HEK293T (cell line): ENCODE measurements at regions not wholly inside any gene's neighbourhood (a gene's known extent, or its start where the extent isn't known, plus 50 kb on each side); places are given as distances from the start of the nearest gene placed in this dataset.

Experiments used
- CTCF ChIA-PET: fragments of 350-600 bp; formaldehyde crosslinking; extraction: SDS; loops from one replicate; lab custom pipeline; 2021; ENCODE audit warnings: antibody characterized with exemption, inconsistent platforms; lab: Yijun Ruan, JAX
- POLR2A ChIA-PET: fragments of 350-600 bp; formaldehyde crosslinking; extraction: SDS; loops from one replicate; lab custom pipeline; 2020; ENCODE audit warnings: antibody characterized with exemption, inconsistent platforms; lab: Yijun Ruan, JAX
- DNase-seq: peaks from one replicate; pipeline ENCODE4 v3.0.0; 2012; ENCODE audit warnings: mixed read lengths; ENCODE audit errors: extremely low spot score
- ARNT ChIP-seq: fragments of 450-650 bp; IDR thresholded peaks from 2 replicates; pipeline ENCODE4 v1.6.1; 2017; ENCODE audit warnings: mild to moderate bottlenecking
- BHLHE40 ChIP-seq: fragments of 450-650 bp; IDR thresholded peaks from 2 replicates; pipeline ENCODE4 v1.6.1; 2016; ENCODE audit warnings: mild to moderate bottlenecking, moderate library complexity, borderline replicate concordance
- CTBP1 ChIP-seq: fragments of 450-650 bp; IDR thresholded peaks from 2 replicates; pipeline ENCODE4 v1.6.1; 2016; ENCODE audit warnings: borderline replicate concordance
- ELF4 ChIP-seq: fragments of 450-650 bp; IDR thresholded peaks from 2 replicates; pipeline ENCODE4 v1.6.1; 2017; ENCODE audit warnings: antibody characterized with exemption
- FOXA1 ChIP-seq: fragments of 450-650 bp; IDR thresholded peaks from 2 replicates; pipeline ENCODE4 v1.6.1; 2016; ENCODE audit warnings: mild to moderate bottlenecking
- FOXK2 ChIP-seq: fragments of 450-650 bp; IDR thresholded peaks from 2 replicates; pipeline ENCODE4 v1.6.1; 2016; ENCODE audit warnings: mild to moderate bottlenecking
- FOXM1 ChIP-seq: fragments of 450-650 bp; IDR thresholded peaks from 2 replicates; pipeline ENCODE4 v1.6.1; 2017; ENCODE audit warnings: mild to moderate bottlenecking, borderline replicate concordance
- HDGF ChIP-seq: fragments of 450-650 bp; IDR thresholded peaks from 2 replicates; pipeline ENCODE4 v1.6.1; 2017; ENCODE audit warnings: antibody characterized with exemption, borderline replicate concordance
- L3MBTL2 ChIP-seq: fragments of 450-650 bp; conservative IDR thresholded peaks from 2 replicates; pipeline ENCODE4 v1.6.1; 2016; ENCODE audit warnings: mild to moderate bottlenecking
- LEF1 ChIP-seq: fragments of 450-650 bp; IDR thresholded peaks from 2 replicates; pipeline ENCODE4 v1.6.1; 2017; ENCODE audit warnings: mild to moderate bottlenecking, borderline replicate concordance
- NFRKB ChIP-seq: fragments of 450-650 bp; IDR thresholded peaks from 2 replicates; pipeline ENCODE4 v1.6.1; 2016; ENCODE audit warnings: mild to moderate bottlenecking, moderate library complexity
- SP1 ChIP-seq: fragments of 450-650 bp; IDR thresholded peaks from 2 replicates; pipeline ENCODE4 v1.6.1; 2017
- SUZ12 ChIP-seq: fragments of 450-650 bp; IDR thresholded peaks from 2 replicates; pipeline ENCODE4 v1.6.1; 2016; ENCODE audit warnings: mild to moderate bottlenecking
- TARDBP ChIP-seq: fragments of 450-650 bp; IDR thresholded peaks from 2 replicates; pipeline ENCODE4 v1.6.1; 2016
- ZNF384 ChIP-seq: fragments of 450-650 bp; IDR thresholded peaks from 2 replicates; pipeline ENCODE4 v1.6.1; 2016
- TF ChIP-seq, protein P1 (sequence below): fragments of 450-650 bp; IDR thresholded peaks from 2 replicates; pipeline ENCODE4 v1.6.1; 2016

DNA sequence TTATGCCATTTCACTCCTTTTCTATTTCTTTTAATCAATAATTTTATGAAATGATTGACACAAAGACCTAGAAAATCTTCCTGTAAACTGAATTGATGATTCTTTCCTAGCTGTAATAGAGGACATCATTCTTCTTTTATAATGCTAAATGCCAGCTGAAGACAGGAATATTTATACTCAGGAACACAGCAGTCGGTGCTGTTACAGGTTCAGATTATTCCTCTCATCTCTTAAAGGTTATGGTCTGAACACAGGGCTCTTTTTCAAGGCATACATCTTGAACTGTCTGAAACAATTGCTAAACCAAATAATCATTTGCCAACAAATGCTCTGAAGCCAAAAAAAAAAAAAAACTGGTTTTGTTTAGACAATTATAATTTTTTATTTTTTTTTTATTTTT is 305.0 kb upstream of the MMADHC start:
- DNase-seq: no peak
- ChIA-PET POLR2A (no interaction called here), CTCF (interaction anchor here (0.6 kb wide), 1 partner anchor 1354 kb away, joined by 3 read pairs; no protein-coding TSS in a partner anchor)
- TF ChIP-seq SUZ12 (no peak), HDGF (no peak), FOXA1 (no peak), ELF4 (no peak), BHLHE40 (no peak), LEF1 (no peak), CTBP1 (no peak)

DNA sequence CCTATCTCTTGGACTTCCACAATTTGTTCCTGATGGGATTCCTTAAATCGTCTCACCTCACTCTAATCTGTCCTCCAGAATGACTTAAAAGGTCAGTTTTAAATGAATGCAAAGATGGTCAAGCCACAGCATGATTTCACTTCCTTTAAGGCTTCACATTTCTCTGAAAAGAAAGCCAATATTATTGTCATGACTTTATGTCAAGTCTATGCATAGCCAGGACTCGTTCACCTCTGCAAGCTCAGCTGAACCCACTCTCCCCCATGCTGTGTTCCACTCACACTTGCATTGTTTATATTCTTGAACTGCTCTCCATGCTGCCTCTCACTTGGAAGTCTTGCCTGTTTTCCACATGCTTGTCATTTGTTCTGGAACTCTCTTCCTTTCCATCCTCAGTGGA is 298.4 kb upstream of the MMADHC start:
- ChIA-PET CTCF (no interaction called here), POLR2A (no interaction called here)
- no peak for DNase-seq
- TF ChIP-seq SP1 (no peak), ZNF384 (no peak), FOXK2 (no peak), L3MBTL2 (no peak), TARDBP (no peak), ARNT (no peak), SUZ12 (no peak), LEF1 (no peak), FOXA1 (no peak), HDGF (no peak), ELF4 (no peak), BHLHE40 (no peak), CTBP1 (no peak), NFRKB (no peak), FOXM1 (no peak)
- TF ChIP-seq, protein P1, sequence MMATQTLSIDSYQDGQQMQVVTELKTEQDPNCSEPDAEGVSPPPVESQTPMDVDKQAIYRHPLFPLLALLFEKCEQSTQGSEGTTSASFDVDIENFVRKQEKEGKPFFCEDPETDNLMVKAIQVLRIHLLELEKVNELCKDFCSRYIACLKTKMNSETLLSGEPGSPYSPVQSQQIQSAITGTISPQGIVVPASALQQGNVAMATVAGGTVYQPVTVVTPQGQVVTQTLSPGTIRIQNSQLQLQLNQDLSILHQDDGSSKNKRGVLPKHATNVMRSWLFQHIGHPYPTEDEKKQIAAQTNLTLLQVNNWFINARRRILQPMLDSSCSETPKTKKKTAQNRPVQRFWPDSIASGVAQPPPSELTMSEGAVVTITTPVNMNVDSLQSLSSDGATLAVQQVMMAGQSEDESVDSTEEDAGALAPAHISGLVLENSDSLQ: no peak

- ChIA-PET CTCF (interaction anchor here (0.5 kb wide), 1 partner anchor 20 kb away, joined by 3 read pairs; no protein-coding TSS in a partner anchor), POLR2A (no interaction called here)
Measured at GRCh38 chr2:149885468-149885867, 297.9 kb upstream of the MMADHC start.

DNA sequence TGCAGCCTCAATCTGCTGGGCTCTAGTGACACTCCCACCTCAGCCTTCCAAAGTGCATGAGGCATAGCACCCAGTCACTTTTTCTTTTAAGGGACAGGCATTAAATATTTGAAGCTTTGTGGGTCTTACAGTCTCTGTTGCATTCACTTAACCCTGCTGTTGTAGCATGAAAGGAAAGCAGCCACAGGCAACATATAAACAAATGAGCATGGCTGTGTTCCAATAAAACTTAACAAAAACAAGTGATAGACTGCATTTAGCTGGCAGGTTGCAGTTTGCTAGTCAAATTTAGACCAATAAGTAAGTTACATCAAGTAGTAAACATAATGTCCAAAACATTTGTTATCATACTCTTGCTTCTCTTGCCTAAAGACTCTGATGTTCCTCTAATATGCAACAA is 297.3 kb upstream of the MMADHC start:
- ChIA-PET CTCF (interaction anchor here (0.5 kb wide), 1 partner anchor 21 kb away, joined by 3 read pairs; no protein-coding TSS in a partner anchor), POLR2A (no interaction called here)
- TF ChIP-seq BHLHE40: no peak
- TF ChIP-seq L3MBTL2: no peak
- no peak for TF ChIP-seq NFRKB
- TF ChIP-seq FOXK2: no peak
- TF ChIP-seq SP1: no peak
- TF ChIP-seq ELF4: no peak
- TF ChIP-seq, protein P1: no peak
- no peak for TF ChIP-seq HDGF
- DNase-seq: no peak

More at GRCh38 chr2:149885468-149885867, 297.9 kb upstream of the MMADHC start:
- DNase-seq: no peak
- TF ChIP-seq BHLHE40: no peak
- no peak for TF ChIP-seq ZNF384
- TF ChIP-seq, protein P1: no peak

DNA sequence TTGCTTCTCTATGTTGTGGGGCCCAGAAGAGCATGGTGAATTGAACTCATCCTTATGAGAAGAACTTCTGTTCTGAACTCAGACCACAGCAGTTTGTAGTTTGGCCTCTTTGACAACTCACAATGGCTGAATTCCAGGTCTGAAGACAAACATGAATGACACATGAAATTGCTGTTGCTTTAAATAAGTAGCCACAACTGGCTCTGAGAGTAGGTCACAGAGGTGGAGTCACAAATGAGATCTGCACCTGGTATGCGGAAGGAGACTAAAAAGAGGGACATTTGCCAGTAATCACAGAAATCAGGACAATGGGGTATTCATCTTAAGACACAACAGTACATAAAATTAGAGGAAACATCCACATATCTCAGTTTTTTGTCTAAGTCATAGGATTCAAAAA is 290.3 kb upstream of the MMADHC start:
- DNase-seq: no peak
- TF ChIP-seq, protein P1: no peak
- TF ChIP-seq FOXK2: no peak
- no peak for TF ChIP-seq L3MBTL2
- TF ChIP-seq CTBP1: no peak
- no peak for TF ChIP-seq SUZ12
- TF ChIP-seq ZNF384: no peak
- TF ChIP-seq LEF1: no peak
- TF ChIP-seq FOXA1: no peak
- no peak for TF ChIP-seq HDGF
- CTCF ChIA-PET: no interaction called here
- POLR2A ChIA-PET: no interaction called here

DNA sequence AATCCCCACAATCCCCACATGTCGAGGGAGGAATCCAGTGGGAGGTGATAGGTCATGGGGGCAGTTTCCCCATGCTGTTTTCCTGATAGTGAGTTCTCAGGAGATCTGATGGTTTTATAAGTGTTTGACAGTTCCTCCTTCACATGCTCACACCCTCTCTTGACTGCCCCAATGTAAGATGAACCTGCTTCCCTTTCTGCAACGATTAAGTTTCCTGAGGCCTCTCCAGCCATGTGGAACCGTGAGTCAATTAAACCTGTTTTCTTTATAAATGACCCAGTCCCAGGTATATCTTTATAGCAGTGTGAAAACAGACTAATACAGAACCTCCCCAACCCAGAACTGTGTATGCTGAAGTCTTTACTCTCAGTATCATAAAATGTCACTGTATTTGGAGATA is 289.5 kb upstream of the MMADHC start:
- POLR2A ChIA-PET: no interaction called here
- DNase-seq: no peak
- CTCF ChIA-PET: no interaction called here
- TF ChIP-seq ARNT: no peak
- no peak for TF ChIP-seq L3MBTL2
- TF ChIP-seq SUZ12: no peak
- no peak for TF ChIP-seq HDGF
- no peak for TF ChIP-seq CTBP1
- TF ChIP-seq ZNF384: no peak
- no peak for TF ChIP-seq ELF4
- TF ChIP-seq FOXA1: no peak
- TF ChIP-seq BHLHE40: no peak
- TF ChIP-seq, protein P1: no peak
- TF ChIP-seq FOXM1: no peak
- no peak for TF ChIP-seq SP1
- TF ChIP-seq FOXK2: no peak
- TF ChIP-seq NFRKB: no peak
- no peak for TF ChIP-seq LEF1
- TF ChIP-seq TARDBP: no peak
